HEK293 (cell line): ENCODE measurements at regions not wholly inside any gene's neighbourhood (a gene's known extent, or its start where the extent isn't known, plus 50 kb on each side); places are given as distances from the start of the nearest gene placed in this dataset.

Experiments
- CTCF ChIA-PET: fragments of 350-600 bp; formaldehyde crosslinking; extraction: SDS; loops from one replicate; lab custom pipeline; 2021; ENCODE audit warnings: antibody characterized with exemption; lab: Yijun Ruan, JAX
- POLR2A ChIA-PET: fragments of 300-600 bp; formaldehyde crosslinking; extraction: SDS; loops from one replicate; lab custom pipeline; 2020; ENCODE audit warnings: antibody characterized with exemption, inconsistent platforms; lab: Yijun Ruan, JAX
- H3K27ac ChIP-seq: fragments of 200-500 bp; sonication (Bioruptor generic); 2 replicates; pipeline ENCODE4 v1.5.1; 2014; ENCODE audit warnings: low read depth, low read length, control low read depth, inconsistent platforms; ENCODE audit errors: extremely low read depth
- H3K36me3 ChIP-seq, 2 experiments: fragments of 200-500 bp in 1 of 2; sonication (Bioruptor generic) in 1 of 2; 1 replicate in 1 of 2; 2 replicates in 1 of 2; pipeline ENCODE4 v1.5.1; 2014 to 2017; ENCODE audit warnings: inconsistent platforms in 2 of 2, low read length in 2 of 2; ENCODE audit not compliant: control insufficient read depth in 2 of 2, insufficient read depth in 1 of 2
- H3K4me1 ChIP-seq: fragments of 200-500 bp; sonication (Bioruptor generic); 2 replicates; pipeline ENCODE4 v1.5.1; 2014; ENCODE audit warnings: mild to moderate bottlenecking, low read length, inconsistent platforms; ENCODE audit not compliant: control insufficient read depth, insufficient read depth
- H3K4me3 ChIP-seq: 2 replicates; pipeline ENCODE4 v1.5.1; 2011; ENCODE audit warnings: low read depth, mild to moderate bottlenecking, control low read depth, low read length, moderate library complexity
- H3K9me3 ChIP-seq: fragments of 200-500 bp; sonication (Bioruptor generic); 2 replicates; pipeline ENCODE4 v1.5.1; 2014; ENCODE audit warnings: low read depth, low read length, inconsistent platforms; ENCODE audit not compliant: control insufficient read depth, insufficient read depth
- ATF2 ChIP-seq: fragments of 450-650 bp; formaldehyde crosslinking; IDR thresholded peaks from 2 replicates; pipeline ENCODE4 v1.5.1; 2016; ENCODE audit warnings: missing biosample characterization, missing genetic modification characterization, low read depth
- GLIS1 ChIP-seq: fragments of 450-650 bp; formaldehyde crosslinking; IDR thresholded peaks from 2 replicates; pipeline ENCODE4 v1.5.1; 2016; ENCODE audit warnings: missing biosample characterization, missing genetic modification characterization
- INSM2 ChIP-seq: fragments of 450-650 bp; formaldehyde crosslinking; IDR thresholded peaks from 2 replicates; pipeline ENCODE4 v1.5.1; 2016; ENCODE audit warnings: missing biosample characterization, missing genetic modification characterization
- OSR2 ChIP-seq: fragments of 450-650 bp; formaldehyde crosslinking; IDR thresholded peaks from 2 replicates; pipeline ENCODE4 v1.5.1; 2016; ENCODE audit warnings: missing biosample characterization, missing genetic modification characterization
- PBX3 ChIP-seq: sonication (generic); formaldehyde crosslinking; IDR thresholded peaks from 2 replicates; pipeline ENCODE4 v1.8.1; 2022; ENCODE audit warnings: mild to moderate bottlenecking, moderate library complexity, missing genetic modification reagents
- YY2 ChIP-seq: fragments of 450-650 bp; formaldehyde crosslinking; IDR thresholded peaks from 2 replicates; pipeline ENCODE4 v1.5.1; 2016; ENCODE audit warnings: missing biosample characterization, missing genetic modification characterization
- ZBTB48 ChIP-seq: fragments of 450-650 bp; formaldehyde crosslinking; IDR thresholded peaks from 2 replicates; pipeline ENCODE4 v1.5.1; 2016; ENCODE audit warnings: missing biosample characterization, missing genetic modification characterization
- ZFP41 ChIP-seq: fragments of 450-650 bp; formaldehyde crosslinking; IDR thresholded peaks from 2 replicates; pipeline ENCODE4 v1.5.1; 2016; ENCODE audit warnings: missing biosample characterization, missing genetic modification characterization, borderline replicate concordance
- ZIC2 ChIP-seq: fragments of 450-650 bp; formaldehyde crosslinking; IDR thresholded peaks from 2 replicates; pipeline ENCODE4 v1.5.1; 2016; ENCODE audit warnings: missing biosample characterization, missing genetic modification characterization
- ZNF133 ChIP-seq: fragments of 450-650 bp; formaldehyde crosslinking; IDR thresholded peaks from 2 replicates; pipeline ENCODE4 v1.5.1; 2016; ENCODE audit warnings: missing biosample characterization, missing genetic modification characterization
- ZNF146 ChIP-seq: fragments of 450-650 bp; formaldehyde crosslinking; IDR thresholded peaks from 2 replicates; pipeline ENCODE4 v1.5.1; 2016; ENCODE audit warnings: missing biosample characterization, missing genetic modification characterization
- ZNF223 ChIP-seq: fragments of 450-650 bp; formaldehyde crosslinking; IDR thresholded peaks from 2 replicates; pipeline ENCODE4 v1.5.1; 2016; ENCODE audit warnings: missing biosample characterization, missing genetic modification characterization
- ZNF239 ChIP-seq: fragments of 450-650 bp; formaldehyde crosslinking; IDR thresholded peaks from 2 replicates; pipeline ENCODE4 v1.5.1; 2016; ENCODE audit warnings: missing biosample characterization, missing genetic modification characterization
- ZNF366 ChIP-seq: fragments of 450-650 bp; formaldehyde crosslinking; conservative IDR thresholded peaks from 2 replicates; pipeline ENCODE4 v1.5.1; 2016; ENCODE audit warnings: missing biosample characterization, missing genetic modification characterization
- ZNF37A ChIP-seq: fragments of 450-650 bp; IDR thresholded peaks from 2 replicates; pipeline ENCODE4 v1.5.1; 2018; ENCODE audit warnings: missing biosample characterization, missing genetic modification characterization
- ZNF514 ChIP-seq: fragments of 450-650 bp; formaldehyde crosslinking; IDR thresholded peaks from 2 replicates; pipeline ENCODE4 v1.5.1; 2016; ENCODE audit warnings: missing biosample characterization, missing genetic modification characterization
- ZNF548 ChIP-seq: fragments of 450-650 bp; formaldehyde crosslinking; IDR thresholded peaks from 2 replicates; pipeline ENCODE4 v1.5.1; 2016; ENCODE audit warnings: missing biosample characterization, missing genetic modification characterization
- ZNF549 ChIP-seq: fragments of 450-650 bp; IDR thresholded peaks from 2 replicates; pipeline ENCODE4 v1.5.1; 2018; ENCODE audit warnings: missing biosample characterization, missing genetic modification characterization, mild to moderate bottlenecking, inconsistent platforms, moderate library complexity
- ZNF585B ChIP-seq: fragments of 450-650 bp; formaldehyde crosslinking; IDR thresholded peaks from 2 replicates; pipeline ENCODE4 v1.5.1; 2016; ENCODE audit warnings: missing biosample characterization, missing genetic modification characterization
- ZNF621 ChIP-seq: fragments of 450-650 bp; formaldehyde crosslinking; IDR thresholded peaks from 2 replicates; pipeline ENCODE4 v1.5.1; 2017; ENCODE audit warnings: missing biosample characterization, missing genetic modification characterization

DNA sequence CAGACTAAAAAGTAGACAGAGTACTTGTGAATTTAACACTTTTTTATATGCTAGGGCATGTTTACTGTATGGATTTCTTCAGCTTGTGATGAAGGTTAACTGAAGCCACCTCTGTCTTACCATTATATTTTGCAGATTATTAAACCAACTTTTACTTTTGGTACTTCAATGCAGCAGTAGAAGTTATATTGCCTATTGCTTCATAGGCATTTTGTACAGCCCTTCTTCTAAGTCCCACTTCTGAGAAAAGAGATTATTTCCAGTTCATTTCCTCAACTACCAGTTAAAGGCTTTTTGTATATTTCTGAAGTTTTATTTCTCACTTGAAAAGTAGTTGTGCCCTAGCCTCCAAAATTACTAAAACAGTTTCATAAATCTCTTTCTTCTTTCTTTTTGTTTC is 151.7 kb upstream of the FOXN2 start (continued):
- no peak for TF ChIP-seq PBX3 (CRISPR knock-in tag)
- no peak for TF ChIP-seq ZNF133 (tag by site-specific recombination)
- TF ChIP-seq ZNF621 (tag by site-specific recombination): no peak
- TF ChIP-seq INSM2: no peak

GRCh38 chr2:48165070-48165753 is 149.3 kb upstream of the FOXN2 start:
- H3K4me1 ChIP-seq: no peaks in the 10 kb centered on the region
- H3K4me3 ChIP-seq: no peak overlapping the region
- no peak for TF ChIP-seq ZNF239 (tag by site-specific recombination)
- ChIA-PET CTCF (no interaction called here), POLR2A (interaction anchor here (0.7 kb wide), 1 partner anchor 75 kb away, joined by 3 read pairs; no protein-coding TSS in a partner anchor)
- no peaks in the 10 kb centered on the region for H3K36me3 ChIP-seq
- no peaks in the 10 kb centered on the region for H3K9me3 ChIP-seq
- no peak overlapping the region for H3K27ac ChIP-seq

GRCh38 chr2:48169141-48169592 is 145.3 kb upstream of the FOXN2 start:
- ChIA-PET CTCF (no interaction called here), POLR2A (no interaction called here)
- Histone ChIP-seq H3K36me3 (no peaks in the 10 kb centered on the region), H3K4me3 (no peak overlapping the region), H3K27ac (no peak overlapping the region), H3K4me1 (no peaks in the 10 kb centered on the region), H3K9me3 (no peaks in the 10 kb centered on the region)
- TF ChIP-seq ZNF366 (tag by site-specific recombination) (no peak), OSR2 (tag by site-specific recombination) (no peak), ZNF37A (tag by site-specific recombination) (no peak), ZNF146 (no peak), GLIS1 (no peak), YY2 (no peak), ZBTB48 (tag by site-specific recombination) (no peak), ZNF223 (tag by site-specific recombination) (no peak), ATF2 (no peak), ZNF549 (no peak), ZNF621 (tag by site-specific recombination) (no peak), ZNF548 (no peak), ZFP41 (tag by site-specific recombination) (no peak), ZNF514 (tag by site-specific recombination) (no peak), ZIC2 (no peak), ZNF585B (tag by site-specific recombination) (no peak)
